ENCODE measurements at regions not wholly inside any gene's neighbourhood (a gene's known extent, or its start where the extent isn't known, plus 50 kb on each side); places are given as distances from the start of the nearest gene placed in this dataset.
"Not testable (repeated sequence)": the region's sequence is repeated elsewhere in the genome, so short reads cannot be mapped to it uniquely, and the experiment has no call there.

DNA sequence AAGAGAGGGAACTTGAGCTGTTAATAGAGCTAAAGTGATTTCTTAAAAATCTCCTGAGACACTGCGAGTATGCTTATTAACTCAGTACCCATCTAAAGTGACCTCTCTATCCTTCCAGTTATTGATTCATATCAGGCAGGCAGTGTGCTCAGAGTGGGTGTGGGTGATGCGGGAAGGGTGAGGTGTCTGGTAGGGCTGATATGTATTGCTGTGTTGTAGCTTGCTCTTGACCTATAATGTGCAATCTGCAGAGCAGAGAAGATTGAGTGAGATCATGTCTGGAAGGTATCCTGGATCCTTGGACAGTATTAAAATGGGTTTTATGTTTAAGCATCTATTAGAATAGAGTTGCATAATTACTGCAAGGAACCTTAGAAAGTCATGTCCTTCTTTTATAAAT is 71.9 kb upstream of the SEC22B start:
- not testable (repeated sequence) for TF ChIP-seq POLR2AphosphoS5, POLR2A (IDR thresholded peaks at IDR 0.05)
- TF ChIP-seq, protein P1, sequence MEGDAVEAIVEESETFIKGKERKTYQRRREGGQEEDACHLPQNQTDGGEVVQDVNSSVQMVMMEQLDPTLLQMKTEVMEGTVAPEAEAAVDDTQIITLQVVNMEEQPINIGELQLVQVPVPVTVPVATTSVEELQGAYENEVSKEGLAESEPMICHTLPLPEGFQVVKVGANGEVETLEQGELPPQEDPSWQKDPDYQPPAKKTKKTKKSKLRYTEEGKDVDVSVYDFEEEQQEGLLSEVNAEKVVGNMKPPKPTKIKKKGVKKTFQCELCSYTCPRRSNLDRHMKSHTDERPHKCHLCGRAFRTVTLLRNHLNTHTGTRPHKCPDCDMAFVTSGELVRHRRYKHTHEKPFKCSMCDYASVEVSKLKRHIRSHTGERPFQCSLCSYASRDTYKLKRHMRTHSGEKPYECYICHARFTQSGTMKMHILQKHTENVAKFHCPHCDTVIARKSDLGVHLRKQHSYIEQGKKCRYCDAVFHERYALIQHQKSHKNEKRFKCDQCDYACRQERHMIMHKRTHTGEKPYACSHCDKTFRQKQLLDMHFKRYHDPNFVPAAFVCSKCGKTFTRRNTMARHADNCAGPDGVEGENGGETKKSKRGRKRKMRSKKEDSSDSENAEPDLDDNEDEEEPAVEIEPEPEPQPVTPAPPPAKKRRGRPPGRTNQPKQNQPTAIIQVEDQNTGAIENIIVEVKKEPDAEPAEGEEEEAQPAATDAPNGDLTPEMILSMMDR (IDR thresholded peaks at IDR 0.05), result not testable (repeated sequence)

All from stomach (tissue), 4 donors.